HCT116 (cell line): ENCODE measurements at regions not wholly inside any gene's neighbourhood (a gene's known extent, or its start where the extent isn't known, plus 50 kb on each side); places are given as distances from the start of the nearest gene placed in this dataset.

ENCODE experiments used
- ATAC-seq: fragments of 200-7000 bp; cut with Tn5 transposase; 2 replicates; pipeline ENCODE4 v1.9.1; 2020; ENCODE audit warnings: mild to moderate bottlenecking, moderate library complexity
- BruUV-seq: library from RNA; stranded (reverse); fragments of 400-500 nt; replicated peaks from 2 replicates; lab custom pipeline; 2021; lab: Mats Ljungman, UMichigan
- CTCF ChIA-PET: fragments of 300-600 bp; sonication (Branson Sonifier 250); formaldehyde crosslinking; loops from one replicate; lab custom pipeline; 2021; ENCODE audit warnings: antibody characterized with exemption; lab: Charles Lee
- POLR2A ChIA-PET: fragments of 300-600, 350-600 bp; sonication (Branson Sonifier 250); formaldehyde crosslinking; loops from one replicate; lab custom pipeline; 2021; ENCODE audit warnings: antibody characterized with exemption; lab: Charles Lee
- RAD21 ChIA-PET, 2 experiments: fragments of 300-600 bp; sonication (Branson Sonifier 250); formaldehyde crosslinking; loops; one replicate each; lab custom pipeline; 2023; ENCODE audit warnings: low total read pairs in 2 of 2; ENCODE audit not compliant: uncharacterized antibody in 2 of 2, unreplicated experiment in 2 of 2, low non-redundant PET in 1 of 2; lab: Charles Lee
- DNase-seq: peaks from one replicate; pipeline ENCODE4 v3.0.0-alpha.2; 2010; ENCODE audit warnings: low read depth, low spot score
- H2AFZ ChIP-seq: fragments of 200-600 bp; shearing (Covaris generic), sonication (generic); 2 replicates; pipeline ENCODE4 v1.6.1; 2017; ENCODE audit warnings: low read depth, mixed run types, mixed read lengths, antibody characterized with exemption, low read length; ENCODE audit not compliant: poor library complexity, severe bottlenecking
- H3K27ac ChIP-seq: 2 replicates; pipeline ENCODE4 v1.5.1; 2012; ENCODE audit warnings: low read depth, low read length
- H3K27me3 ChIP-seq: fragments of 200-600 bp; sonication (generic); 2 replicates; pipeline ENCODE4 v1.6.1; 2016; ENCODE audit warnings: mixed run types, low read length, mixed read lengths; ENCODE audit not compliant: insufficient read depth
- H3K36me3 ChIP-seq, 2 experiments: fragments of 200-500 bp in 1 of 2; fragments of 200-600 bp in 1 of 2; sonication (Bioruptor generic) in 1 of 2; sonication (generic) in 1 of 2; 2 replicates each; pipeline versions ENCODE4 v1.5.1 to v1.6.1; 2014 to 2016; ENCODE audit warnings: low read length in 2 of 2, inconsistent platforms in 1 of 2, mixed read lengths in 1 of 2, mixed run types in 1 of 2; ENCODE audit not compliant: insufficient read depth in 2 of 2, control insufficient read depth in 1 of 2
- H3K4me1 ChIP-seq, 2 experiments: fragments of 200-600 bp in 1 of 2; sonication (generic) in 1 of 2; 2 replicates each; pipeline versions ENCODE4 v1.5.1 to v1.6.1; 2012 to 2017; ENCODE audit warnings: low read length in 2 of 2, inconsistent platforms in 1 of 2, mild to moderate bottlenecking in 1 of 2, mixed read lengths in 1 of 2, mixed run types in 1 of 2, moderate library complexity in 1 of 2; ENCODE audit not compliant: insufficient read depth in 2 of 2, control insufficient read depth in 1 of 2
- H3K4me2 ChIP-seq: fragments of 200-600 bp; sonication (generic); 2 replicates; pipeline ENCODE4 v1.6.1; 2017; ENCODE audit warnings: mixed run types, low read length, mixed read lengths
- H3K4me3 ChIP-seq, 2 experiments: fragments of 200-600 bp in 1 of 2; sonication (generic) in 1 of 2; replicated peaks in 1 of 2; 2 replicates each; pipeline ENCODE4 v1.5.1; 2011 to 2016; ENCODE audit warnings: low read length in 2 of 2, control low read depth in 1 of 2, low read depth in 1 of 2, mild to moderate bottlenecking in 1 of 2, mixed read lengths in 1 of 2, mixed run types in 1 of 2
- H3K79me2 ChIP-seq: fragments of 200-600 bp; sonication (generic); 2 replicates; pipeline ENCODE4 v1.6.1; 2017; ENCODE audit warnings: mild to moderate bottlenecking, mixed run types, low read length, moderate library complexity, mixed read lengths; ENCODE audit not compliant: insufficient read depth
- H3K9ac ChIP-seq: fragments of 200-600 bp; sonication (generic); 2 replicates; pipeline ENCODE4 v1.6.1; 2016; ENCODE audit warnings: low read length, mixed read lengths
- H3K9me2 ChIP-seq: fragments of 200-600 bp; sonication (generic), shearing (Covaris generic); 2 replicates; pipeline ENCODE4 v1.6.1; 2017; ENCODE audit warnings: mixed run types, mild to moderate bottlenecking, moderate library complexity; ENCODE audit not compliant: insufficient read depth
- H3K9me3 ChIP-seq, 2 experiments: fragments of 200-500 bp in 1 of 2; fragments of 200-600 bp in 1 of 2; sonication (Bioruptor generic) in 1 of 2; sonication (generic) in 1 of 2; 2 replicates each; pipeline ENCODE4 v1.6.1; 2014 to 2017; ENCODE audit warnings: low read length in 2 of 2, mixed read lengths in 2 of 2, inconsistent platforms in 1 of 2, low read depth in 1 of 2, mild to moderate bottlenecking in 1 of 2, mixed run types in 1 of 2, moderate library complexity in 1 of 2; ENCODE audit not compliant: control insufficient read depth in 1 of 2, insufficient read depth in 1 of 2
- H4K20me1 ChIP-seq: fragments of 200-600 bp; sonication (generic), shearing (Covaris generic); 2 replicates; pipeline ENCODE4 v1.6.1; 2017; ENCODE audit warnings: mixed run types, mild to moderate bottlenecking, moderate library complexity; ENCODE audit not compliant: insufficient read depth
- EZH2phosphoT487 ChIP-seq: fragments of 200-600 bp; IDR thresholded peaks from 2 replicates; pipeline ENCODE4 v1.6.1; 2018; ENCODE audit warnings: antibody characterized with exemption, borderline replicate concordance
- JUND ChIP-seq: IDR thresholded peaks from 2 replicates; pipeline ENCODE4 v1.6.1; 2012
- POLR2A ChIP-seq: IDR thresholded peaks from 2 replicates; pipeline ENCODE4 v1.7.0; 2011; ENCODE audit warnings: borderline replicate concordance; ENCODE audit not compliant: insufficient read depth, insufficient read length; ENCODE audit errors: extremely low read depth
- POLR2AphosphoS5 ChIP-seq: IDR thresholded peaks from 2 replicates; pipeline ENCODE4 v1.6.1; 2011; ENCODE audit warnings: mild to moderate bottlenecking, low read depth, low read length, moderate library complexity
- REST ChIP-seq: IDR thresholded peaks from 2 replicates; pipeline ENCODE4 v1.6.1; 2012; ENCODE audit warnings: low read depth
- TCF7L2 ChIP-seq: IDR thresholded peaks from 2 replicates; pipeline ENCODE4 v1.7.0; 2011; ENCODE audit warnings: borderline replicate concordance, inconsistent platforms; ENCODE audit not compliant: insufficient read depth, insufficient read length; ENCODE audit errors: extremely low read depth
- YY1 ChIP-seq: IDR thresholded peaks from 2 replicates; pipeline ENCODE4 v1.6.1; 2011; ENCODE audit warnings: low read length, low read depth, moderate library complexity, mild to moderate bottlenecking; ENCODE audit not compliant: insufficient replicate concordance; ENCODE audit errors: extremely low read depth
- ZFX ChIP-seq: fragments of 450-650 bp; IDR thresholded peaks from 2 replicates; pipeline ENCODE4 v1.6.1; 2017
- ZNF274 ChIP-seq: fragments of 200-500 bp; sonication (Bioruptor generic); IDR thresholded peaks from 2 replicates; pipeline ENCODE4 v1.6.1; 2014; ENCODE audit warnings: mild to moderate bottlenecking, low read depth, low read length, inconsistent platforms
- intact Hi-C: fragments of 100-400 bp; cut with micrococcal nuclease; formaldehyde crosslinking; loops from 2 replicates; pipeline ENCODE4 v1.10.0; 2022

- H3K9me2 ChIP-seq, result no peaks in the 10 kb centered on the region
- TF ChIP-seq ZNF274, result no peak
- TF ChIP-seq POLR2A, result no peak
- no peak for TF ChIP-seq EZH2phosphoT487
- TF ChIP-seq, all 23 proteins: peak for 0
- Histone ChIP-seq H3K4me3 (no peak overlapping the region), H2AFZ (no peak overlapping the region), H3K9me3 (peaks cover 3 to 13% of the 10 kb centered on the region in 2 experiments; a peak in 2 of 4 replicates), H3K36me3 (no peaks in the 10 kb centered on the region), H3K4me1 (no peaks in the 10 kb centered on the region), H4K20me1 (no peaks in the 10 kb centered on the region), H3K9ac (no peak overlapping the region), H3K27me3 (no peaks in the 10 kb centered on the region), H3K79me2 (no peaks in the 10 kb centered on the region), H3K27ac (no peak overlapping the region), H3K4me2 (no peak overlapping the region)
- RAD21 ChIA-PET, result no interaction called here
- intact Hi-C loops, result no loop called here
- CTCF ChIA-PET, result no interaction called here
- ATAC-seq (no peak), DNase-seq (no peak)
- POLR2A ChIA-PET, result no interaction called here
- BruUV-seq, result no TSS peak
These were observed 1180.9 kb upstream of the ADGRL3 start for GRCh38 chr4:60019180-60019579.

GRCh38 chr4:60019946-60020345 lies 1180.2 kb upstream of the ADGRL3 start:
- no peaks in the 10 kb centered on the region for H3K9me2 ChIP-seq
- ChIA-PET CTCF (no interaction called here), RAD21 (no interaction called here)
- H3K27me3 ChIP-seq, result no peaks in the 10 kb centered on the region
- no peaks in the 10 kb centered on the region for H3K4me1 ChIP-seq
- no peaks in the 10 kb centered on the region for H4K20me1 ChIP-seq
- H3K9ac ChIP-seq, result no peak overlapping the region
- no peaks in the 10 kb centered on the region for H3K36me3 ChIP-seq
- no peak overlapping the region for H3K4me3 ChIP-seq
- ATAC-seq, result no peak
- TF ChIP-seq JUND (no peak), POLR2AphosphoS5 (no peak), REST (no peak), TCF7L2 (no peak), ZFX (no peak), YY1 (no peak)
- TF ChIP-seq, all 23 proteins: peak for 0
- peaks cover 3 to 13% of the 10 kb centered on the region in 2 experiments; a peak in 2 of 4 replicates for H3K9me3 ChIP-seq
- no TSS peak for BruUV-seq
- no peak overlapping the region for H2AFZ ChIP-seq
- H3K4me2 ChIP-seq, result no peak overlapping the region
- no peaks in the 10 kb centered on the region for H3K79me2 ChIP-seq
- POLR2A ChIA-PET, result no interaction called here
- intact Hi-C loops, result no loop called here
- DNase-seq, result no peak
- H3K27ac ChIP-seq, result no peak overlapping the region
